NT2/D1 (cell line): ENCODE measurements at regions not wholly inside any gene's neighbourhood (a gene's known extent, or its start where the extent isn't known, plus 50 kb on each side); places are given as distances from the start of the nearest gene placed in this dataset.

Experiments
- YY1 ChIP-seq: IDR thresholded peaks from 2 replicates; pipeline ENCODE4 v1.6.1; 2011; ENCODE audit not compliant: insufficient read length, insufficient read depth
- ZNF274 ChIP-seq: IDR thresholded peaks from 2 replicates; pipeline ENCODE4 v1.6.1; 2011; ENCODE audit warnings: mild to moderate bottlenecking, low read depth, low read length

DNA sequence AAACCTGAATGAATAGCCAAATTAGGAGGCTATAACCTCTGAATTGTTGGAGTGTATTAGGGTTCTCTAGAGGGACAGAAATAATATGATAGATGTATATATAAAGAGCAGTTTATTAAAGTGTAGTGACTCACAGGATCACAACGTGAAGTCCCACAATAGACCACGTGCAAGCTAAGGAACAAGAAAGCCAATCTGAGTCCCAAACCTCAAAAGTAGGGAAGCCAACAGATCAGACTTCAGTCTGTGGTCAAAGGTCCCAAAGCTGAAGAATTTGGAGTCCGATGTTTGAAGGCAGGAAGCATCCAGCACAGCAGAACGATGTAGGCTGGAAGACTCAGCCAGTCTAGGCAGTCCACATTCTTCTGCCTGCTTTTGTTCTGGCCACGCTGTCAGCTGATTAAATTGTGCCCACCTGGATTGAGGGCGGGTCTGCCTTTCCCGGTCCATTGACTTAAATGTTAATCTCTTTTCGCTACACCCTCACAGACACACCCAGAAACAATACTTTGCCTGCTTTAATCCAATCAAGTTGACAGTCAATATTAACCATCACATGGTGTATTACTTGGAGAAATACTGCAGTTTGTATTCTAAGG lies 550.6 kb downstream of the CDH10 start:
- TF ChIP-seq YY1: no peak
- TF ChIP-seq ZNF274: no peak
